ENCODE measurements at regions not wholly inside any gene's neighbourhood (a gene's known extent, or its start where the extent isn't known, plus 50 kb on each side); places are given as distances from the start of the nearest gene placed in this dataset.
A peak's percentile ranks its signal among the peaks of the same experiment; 100 is the strongest.

GRCh38 chr2:234348081-234348480 is 148.8 kb downstream of the ARL4C start:
- no peaks in the 10 kb centered on the region for H3K36me3 Mint-ChIP-seq
- ChIA-PET CTCF (interaction anchor here in 1 of 2 donors (0.5 kb wide), 1 partner anchor 75 kb away, joined by 3 read pairs; no protein-coding TSS in a partner anchor), POLR2A (no interaction called here)
- H3K27ac ChIP-seq (ENCODE audit: low read length) = no peak overlapping the region
- DNase-seq = no peak
- no peaks in the 10 kb centered on the region for H3K27me3 Mint-ChIP-seq
- H3K4me3 ChIP-seq (ENCODE audit: control insufficient read depth in 1 of 2, extremely low read depth in 1 of 2, low read length in 1 of 2) = no peak overlapping the region
- no peaks in the 10 kb centered on the region for H3K27me3 ChIP-seq (replicated peaks in 1 of 2; ENCODE audit: control insufficient read depth in 2 of 2, extremely low read depth in 1 of 2, insufficient read depth in 2 of 2, low read length in 1 of 2)
- H3K4me1 ChIP-seq (ENCODE audit: control insufficient read depth in 1 of 2, extremely low read depth in 1 of 2, insufficient read depth in 2 of 2, low read length in 2 of 2) = peaks cover 0 to 7% of the 10 kb centered on the region in 2 experiments
- peak overlapping the region; percentile 34 to 39 for H3K27ac Mint-ChIP-seq
- no peaks in the 10 kb centered on the region for H3K36me3 ChIP-seq (ENCODE audit: control insufficient read depth in 2 of 2, extremely low read depth in 1 of 2, insufficient read depth in 1 of 2, low read length in 1 of 2)
- H3K9me3 ChIP-seq = peaks cover 2% of the 10 kb centered on the region
- no peak for ATAC-seq (replicated peaks in 1 of 4)
- 67% methylated on average over 8 of the region's 9 CpGs for WGBS (ENCODE audit: insufficient coverage)
- peaks cover 26 to 41% (median 41%) of the 10 kb centered on the region in 3 donors for H3K4me1 Mint-ChIP-seq
- H3K4me3 Mint-ChIP-seq = no peak overlapping the region
- peaks cover 6 to 10% (median 9%) of the 10 kb centered on the region in 3 donors for H3K9me3 Mint-ChIP-seq

- Histone ChIP-seq H3K4me3 (ENCODE audit: control insufficient read depth in 1 of 2, extremely low read depth in 1 of 2, low read length in 1 of 2) (no peak overlapping the region), H3K27me3 (replicated peaks in 1 of 2; ENCODE audit: control insufficient read depth in 2 of 2, extremely low read depth in 1 of 2, insufficient read depth in 2 of 2, low read length in 1 of 2) (no peaks in the 10 kb centered on the region), H3K27ac (ENCODE audit: low read length) (no peak overlapping the region), H3K4me1 (ENCODE audit: control insufficient read depth in 1 of 2, extremely low read depth in 1 of 2, insufficient read depth in 2 of 2, low read length in 2 of 2) (peaks cover 0 to 7% of the 10 kb centered on the region in 2 experiments), H3K36me3 (ENCODE audit: control insufficient read depth in 2 of 2, extremely low read depth in 1 of 2, insufficient read depth in 1 of 2, low read length in 1 of 2) (no peaks in the 10 kb centered on the region), H3K9me3 (no peaks in the 10 kb centered on the region)
- WGBS (ENCODE audit: insufficient coverage) = 92% methylated on average over 5 of the region's 5 CpGs
- Mint-ChIP-seq H3K9me3 (no peaks in the 10 kb centered on the region), H3K27me3 (no peaks in the 10 kb centered on the region), H3K27ac (no peak overlapping the region), H3K4me1 (peaks cover 26 to 41% (median 41%) of the 10 kb centered on the region in 3 donors), H3K4me3 (no peak overlapping the region), H3K36me3 (no peaks in the 10 kb centered on the region)
- DNase-seq (no peak), ATAC-seq (replicated peaks in 1 of 4) (no peak)
- CTCF ChIA-PET = interaction anchor here in 1 of 2 donors (0.7 to 0.9 kb wide), 2 partner anchors 46 to 152 kb away, joined by 3 read pairs; no protein-coding TSS in a partner anchor
- POLR2A ChIA-PET = no interaction called here
Observed at GRCh38 chr2:234345921-234346320, 151.0 kb downstream of the ARL4C start.

GRCh38 chr2:234344012-234344411 is 152.9 kb downstream of the ARL4C start:
- POLR2A ChIA-PET = interaction anchor here in 1 of 2 donors (1.0 kb wide), 1 partner anchor 63 kb away, joined by 3 read pairs; no protein-coding TSS in a partner anchor
- H3K4me3 Mint-ChIP-seq = no peak overlapping the region
- H3K27ac Mint-ChIP-seq = no peak overlapping the region
- peaks cover 8% of the 10 kb centered on the region for H3K36me3 Mint-ChIP-seq
- H3K9me3 ChIP-seq = no peaks in the 10 kb centered on the region
- no peak overlapping the region for H3K27ac ChIP-seq (ENCODE audit: low read length)
- CTCF ChIA-PET = interaction anchor here in 1 of 2 donors (0.6 kb wide), 1 partner anchor 384 kb away, joined by 3 read pairs; no protein-coding TSS in a partner anchor
- H3K4me1 Mint-ChIP-seq = peaks cover 26 to 41% (median 38%) of the 10 kb centered on the region in 3 donors
- H3K9me3 Mint-ChIP-seq = peaks cover 3 to 5% (median 4%) of the 10 kb centered on the region in 3 donors
- 93% methylated on average over 2 of the region's 2 CpGs for WGBS (ENCODE audit: insufficient coverage)
- H3K4me1 ChIP-seq (ENCODE audit: control insufficient read depth in 1 of 2, extremely low read depth in 1 of 2, insufficient read depth in 2 of 2, low read length in 2 of 2) = peaks cover 0 to 7% of the 10 kb centered on the region in 2 experiments
- DNase-seq (no peak), ATAC-seq (replicated peaks in 1 of 4) (no peak)
- no peak overlapping the region for H3K4me3 ChIP-seq (ENCODE audit: control insufficient read depth in 1 of 2, extremely low read depth in 1 of 2, low read length in 1 of 2)
- H3K27me3 ChIP-seq (replicated peaks in 1 of 2; ENCODE audit: control insufficient read depth in 2 of 2, extremely low read depth in 1 of 2, insufficient read depth in 2 of 2, low read length in 1 of 2) = no peaks in the 10 kb centered on the region
- H3K27me3 Mint-ChIP-seq = no peaks in the 10 kb centered on the region
- H3K36me3 ChIP-seq (ENCODE audit: control insufficient read depth in 2 of 2, extremely low read depth in 1 of 2, insufficient read depth in 1 of 2, low read length in 1 of 2) = no peaks in the 10 kb centered on the region

- Histone ChIP-seq H3K4me1 (ENCODE audit: control insufficient read depth in 1 of 2, extremely low read depth in 1 of 2, insufficient read depth in 2 of 2, low read length in 2 of 2) (peaks cover 0 to 7% of the 10 kb centered on the region in 2 experiments), H3K4me3 (ENCODE audit: control insufficient read depth in 1 of 2, extremely low read depth in 1 of 2, low read length in 1 of 2) (no peak overlapping the region), H3K27me3 (replicated peaks in 1 of 2; ENCODE audit: control insufficient read depth in 2 of 2, extremely low read depth in 1 of 2, insufficient read depth in 2 of 2, low read length in 1 of 2) (no peaks in the 10 kb centered on the region), H3K27ac (ENCODE audit: low read length) (no peak overlapping the region), H3K9me3 (no peaks in the 10 kb centered on the region), H3K36me3 (ENCODE audit: control insufficient read depth in 2 of 2, extremely low read depth in 1 of 2, insufficient read depth in 1 of 2, low read length in 1 of 2) (no peaks in the 10 kb centered on the region)
- CTCF ChIA-PET = no interaction called here
- Mint-ChIP-seq H3K27ac (no peak overlapping the region), H3K4me3 (no peak overlapping the region), H3K9me3 (peaks cover 5 to 8% (median 7%) of the 10 kb centered on the region in 3 donors), H3K27me3 (no peaks in the 10 kb centered on the region), H3K4me1 (peaks cover 19 to 37% (median 32%) of the 10 kb centered on the region in 3 donors), H3K36me3 (peaks cover 11% of the 10 kb centered on the region)
- no CpG with 5 or more reads among the region's 1 CpG for WGBS (ENCODE audit: insufficient coverage)
- ATAC-seq (replicated peaks in 1 of 4) (no peak), DNase-seq (no peak)
- POLR2A ChIA-PET = interaction anchor here in 1 of 2 donors (1.0 kb wide), 1 partner anchor 63 kb away, joined by 3 read pairs; no protein-coding TSS in a partner anchor
Observed at GRCh38 chr2:234343372-234343771, 153.5 kb downstream of the ARL4C start.

GRCh38 chr2:234341306-234341985 is 155.4 kb downstream of the ARL4C start:
- H3K9me3 ChIP-seq = no peaks in the 10 kb centered on the region
- no peaks in the 10 kb centered on the region for H3K36me3 ChIP-seq (ENCODE audit: control insufficient read depth in 2 of 2, extremely low read depth in 1 of 2, insufficient read depth in 1 of 2, low read length in 1 of 2)
- 97% methylated on average over 6 of the region's 11 CpGs for WGBS (ENCODE audit: insufficient coverage)
- H3K9me3 Mint-ChIP-seq = peaks cover 5 to 8% (median 7%) of the 10 kb centered on the region in 3 donors
- DNase-seq = no peak
- peaks cover 7 to 26% (median 22%) of the 10 kb centered on the region in 3 donors for H3K4me1 Mint-ChIP-seq
- no peaks in the 10 kb centered on the region for H3K27me3 Mint-ChIP-seq
- ChIA-PET CTCF (no interaction called here), POLR2A (no interaction called here)
- peaks cover 11% of the 10 kb centered on the region for H3K36me3 Mint-ChIP-seq
- no peak overlapping the region for H3K27ac Mint-ChIP-seq
- no peak overlapping the region for H3K27ac ChIP-seq (ENCODE audit: low read length)
- no peak overlapping the region for H3K4me3 ChIP-seq (ENCODE audit: control insufficient read depth in 1 of 2, extremely low read depth in 1 of 2, low read length in 1 of 2)
- no peaks in the 10 kb centered on the region for H3K27me3 ChIP-seq (replicated peaks in 1 of 2; ENCODE audit: control insufficient read depth in 2 of 2, extremely low read depth in 1 of 2, insufficient read depth in 2 of 2, low read length in 1 of 2)
- no peak for ATAC-seq (replicated peaks in 1 of 4)
- peaks cover 0 to 1% of the 10 kb centered on the region in 2 experiments for H3K4me1 ChIP-seq (ENCODE audit: control insufficient read depth in 1 of 2, extremely low read depth in 1 of 2, insufficient read depth in 2 of 2, low read length in 2 of 2)
- no peak overlapping the region for H3K4me3 Mint-ChIP-seq

GRCh38 chr2:234339501-234339900 is 157.4 kb downstream of the ARL4C start:
- peaks cover 14 to 31% (median 20%) of the 10 kb centered on the region in 3 donors for H3K4me1 Mint-ChIP-seq
- H3K9me3 Mint-ChIP-seq = peaks cover 5 to 8% (median 7%) of the 10 kb centered on the region in 3 donors
- no peak overlapping the region for H3K27ac ChIP-seq (ENCODE audit: low read length)
- peaks cover 11% of the 10 kb centered on the region for H3K36me3 Mint-ChIP-seq
- no peaks in the 10 kb centered on the region for H3K36me3 ChIP-seq (ENCODE audit: control insufficient read depth in 2 of 2, extremely low read depth in 1 of 2, insufficient read depth in 1 of 2, low read length in 1 of 2)
- H3K9me3 ChIP-seq = no peaks in the 10 kb centered on the region
- H3K4me1 ChIP-seq (ENCODE audit: control insufficient read depth in 1 of 2, extremely low read depth in 1 of 2, insufficient read depth in 2 of 2, low read length in 2 of 2) = peaks cover 8 to 12% of the 10 kb centered on the region in 2 experiments
- no peak for DNase-seq
- H3K27me3 Mint-ChIP-seq = no peaks in the 10 kb centered on the region
- H3K4me3 Mint-ChIP-seq = no peak overlapping the region
- H3K27ac Mint-ChIP-seq = no peak overlapping the region
- CTCF ChIA-PET = no interaction called here
- POLR2A ChIA-PET = no interaction called here
- H3K4me3 ChIP-seq (ENCODE audit: control insufficient read depth in 1 of 2, extremely low read depth in 1 of 2, low read length in 1 of 2) = no peak overlapping the region
- H3K27me3 ChIP-seq (replicated peaks in 1 of 2; ENCODE audit: control insufficient read depth in 2 of 2, extremely low read depth in 1 of 2, insufficient read depth in 2 of 2, low read length in 1 of 2) = no peaks in the 10 kb centered on the region
- ATAC-seq (replicated peaks in 1 of 4) = no peak
- 69% methylated on average over 2 of the region's 5 CpGs for whole genome bisulfite sequencing (ENCODE audit: insufficient coverage)
